NCI-H526 treated with DMSO at 0.1 percent for 48 hours (cell line): ENCODE measurements at regions not wholly inside any gene's neighbourhood (a gene's known extent, or its start where the extent isn't known, plus 50 kb on each side); places are given as distances from the start of the nearest gene placed in this dataset.
"Not testable (repeated sequence)": the region's sequence is repeated elsewhere in the genome, so short reads cannot be mapped to it uniquely, and the experiment has no call there.

Source experiments
- DNase-seq: peaks from one replicate; lab custom pipeline; 2025; lab: John Stamatoyannopoulos, UW

- no peak for DNase-seq
Observed at GRCh38 chrX:22800360-22800759, 199.4 kb upstream of the DDX53 start.

GRCh38 chrX:22800806-22801205 is 199.0 kb upstream of the DDX53 start:
- no peak for DNase-seq

GRCh38 chrX:22803353-22803752 is 196.4 kb upstream of the DDX53 start:
- no peak for DNase-seq

GRCh38 chrX:22810876-22811275 is 188.9 kb upstream of the DDX53 start:
- no peak for DNase-seq

GRCh38 chrX:22818061-22818460 is 181.7 kb upstream of the DDX53 start:
- no peak for DNase-seq

- DNase-seq, result no peak
Observed at GRCh38 chrX:22855693-22856092, 144.1 kb upstream of the DDX53 start.

GRCh38 chrX:22859642-22860041 is 140.1 kb upstream of the DDX53 start:
- peak; percentile 73 for DNase-seq

- not testable (repeated sequence) for DNase-seq
Observed at GRCh38 chrX:22866801-22867200, 133.0 kb upstream of the DDX53 start.

- no peak for DNase-seq
Observed at GRCh38 chrX:22882543-22882942, 117.2 kb upstream of the DDX53 start.

- DNase-seq, result no peak
Observed at GRCh38 chrX:22889819-22890218, 109.9 kb upstream of the DDX53 start.

- DNase-seq, result no peak
Observed at GRCh38 chrX:22912616-22913015, 87.1 kb upstream of the DDX53 start.

- no peak for DNase-seq
Observed at GRCh38 chrX:22922961-22923360, 76.8 kb upstream of the DDX53 start.

GRCh38 chrX:22934640-22935039 is 65.1 kb upstream of the DDX53 start:
- DNase-seq, result no peak

- no peak for DNase-seq
Observed at GRCh38 chrX:22944945-22945344, 54.8 kb upstream of the DDX53 start.
